ENCODE measurements at regions not wholly inside any gene's neighbourhood (a gene's known extent, or its start where the extent isn't known, plus 50 kb on each side); places are given as distances from the start of the nearest gene placed in this dataset.

- H3K4me1 ChIP-seq (ENCODE audit: control insufficient read depth in 2 of 2, insufficient read depth in 2 of 2, low read length in 1 of 2), result no peaks in the 10 kb centered on the region
- no peak overlapping the region for H3K27ac ChIP-seq (ENCODE audit: low read depth in 2 of 2, low read length in 1 of 2)
- 62% methylated on average over 3 of the region's 3 CpGs for WGBS, 2 donors
- H3K27me3 ChIP-seq (ENCODE audit: control insufficient read depth in 1 of 2, insufficient read depth in 2 of 2, low read length in 2 of 2), result no peaks in the 10 kb centered on the region
- H3K4me3 ChIP-seq (ENCODE audit: low read depth in 1 of 2, low read length in 2 of 2), result no peak overlapping the region
- H3K9me3 ChIP-seq (ENCODE audit: control insufficient read depth in 2 of 2, insufficient read depth in 1 of 2, low read depth in 1 of 2, low read length in 1 of 2), result no peaks in the 10 kb centered on the region
- no peaks in the 10 kb centered on the region for H3K36me3 ChIP-seq (ENCODE audit: control insufficient read depth in 2 of 2, insufficient read depth in 2 of 2, low read length in 1 of 2)
Measured at GRCh38 chr18:72174972-72175649, 369.0 kb downstream of the CBLN2 start.

- 37 to 45% methylated on average over 2 of the region's 2 CpGs for WGBS, 2 donors
- H3K4me3 ChIP-seq (ENCODE audit: low read depth in 1 of 2, low read length in 2 of 2), result no peak overlapping the region
- H3K27ac ChIP-seq (ENCODE audit: low read depth in 2 of 2, low read length in 1 of 2), result no peak overlapping the region
- no peaks in the 10 kb centered on the region for H3K27me3 ChIP-seq (ENCODE audit: control insufficient read depth in 1 of 2, insufficient read depth in 2 of 2, low read length in 2 of 2)
- H3K9me3 ChIP-seq (ENCODE audit: control insufficient read depth in 2 of 2, insufficient read depth in 1 of 2, low read depth in 1 of 2, low read length in 1 of 2), result peaks cover 0 to under 1% of the 10 kb centered on the region in 2 donors
- no peaks in the 10 kb centered on the region for H3K4me1 ChIP-seq (ENCODE audit: control insufficient read depth in 2 of 2, insufficient read depth in 2 of 2, low read length in 1 of 2)
- H3K36me3 ChIP-seq (ENCODE audit: control insufficient read depth in 2 of 2, insufficient read depth in 2 of 2, low read length in 1 of 2), result no peaks in the 10 kb centered on the region
Measured at GRCh38 chr18:72171596-72171995, 372.5 kb downstream of the CBLN2 start.

GRCh38 chr18:72161691-72162090, 382.5 kb downstream of the CBLN2 start:
- 22 to 64% methylated on average over 1 of the region's 1 CpG for WGBS, 2 donors
- H3K9me3 ChIP-seq (ENCODE audit: control insufficient read depth in 2 of 2, insufficient read depth in 1 of 2, low read depth in 1 of 2, low read length in 1 of 2), result peaks cover 0 to 4% of the 10 kb centered on the region in 2 donors
- H3K27ac ChIP-seq (ENCODE audit: low read depth in 2 of 2, low read length in 1 of 2), result no peak overlapping the region
- H3K36me3 ChIP-seq (ENCODE audit: control insufficient read depth in 2 of 2, insufficient read depth in 2 of 2, low read length in 1 of 2), result no peaks in the 10 kb centered on the region
- H3K4me3 ChIP-seq (ENCODE audit: low read depth in 1 of 2, low read length in 2 of 2), result no peak overlapping the region
- H3K27me3 ChIP-seq (ENCODE audit: control insufficient read depth in 1 of 2, insufficient read depth in 2 of 2, low read length in 2 of 2), result no peaks in the 10 kb centered on the region
- H3K4me1 ChIP-seq (ENCODE audit: control insufficient read depth in 2 of 2, insufficient read depth in 2 of 2, low read length in 1 of 2), result no peaks in the 10 kb centered on the region

GRCh38 chr18:72160510-72161445, 383.4 kb downstream of the CBLN2 start:
- 28 to 36% methylated on average over 5 of the region's 5 CpGs for WGBS, 2 donors
- no peaks in the 10 kb centered on the region for H3K4me1 ChIP-seq (ENCODE audit: control insufficient read depth in 2 of 2, insufficient read depth in 2 of 2, low read length in 1 of 2)
- no peak overlapping the region for H3K4me3 ChIP-seq (ENCODE audit: low read depth in 1 of 2, low read length in 2 of 2)
- no peaks in the 10 kb centered on the region for H3K9me3 ChIP-seq (ENCODE audit: control insufficient read depth in 2 of 2, insufficient read depth in 1 of 2, low read depth in 1 of 2, low read length in 1 of 2)
- no peaks in the 10 kb centered on the region for H3K36me3 ChIP-seq (ENCODE audit: control insufficient read depth in 2 of 2, insufficient read depth in 2 of 2, low read length in 1 of 2)
- H3K27me3 ChIP-seq (ENCODE audit: control insufficient read depth in 1 of 2, insufficient read depth in 2 of 2, low read length in 2 of 2), result no peaks in the 10 kb centered on the region
- H3K27ac ChIP-seq (ENCODE audit: low read depth in 2 of 2, low read length in 1 of 2), result no peak overlapping the region

- Histone ChIP-seq H3K36me3 (ENCODE audit: control insufficient read depth in 2 of 2, insufficient read depth in 2 of 2, low read length in 1 of 2) (no peaks in the 10 kb centered on the region), H3K27ac (ENCODE audit: low read depth in 2 of 2, low read length in 1 of 2) (no peak overlapping the region), H3K27me3 (ENCODE audit: control insufficient read depth in 1 of 2, insufficient read depth in 2 of 2, low read length in 2 of 2) (no peaks in the 10 kb centered on the region), H3K4me1 (ENCODE audit: control insufficient read depth in 2 of 2, insufficient read depth in 2 of 2, low read length in 1 of 2) (no peaks in the 10 kb centered on the region), H3K4me3 (ENCODE audit: low read depth in 1 of 2, low read length in 2 of 2) (no peak overlapping the region), H3K9me3 (ENCODE audit: control insufficient read depth in 2 of 2, insufficient read depth in 1 of 2, low read depth in 1 of 2, low read length in 1 of 2) (no peaks in the 10 kb centered on the region)
- WGBS, 2 donors, result 29 to 45% methylated on average over 5 of the region's 5 CpGs
Measured at GRCh38 chr18:72155327-72155726, 388.8 kb downstream of the CBLN2 start.

- WGBS, 2 donors, result 56 to 60% methylated on average over 2 of the region's 2 CpGs
- no peaks in the 10 kb centered on the region for H3K9me3 ChIP-seq (ENCODE audit: control insufficient read depth in 2 of 2, insufficient read depth in 1 of 2, low read depth in 1 of 2, low read length in 1 of 2)
- H3K27me3 ChIP-seq (ENCODE audit: control insufficient read depth in 1 of 2, insufficient read depth in 2 of 2, low read length in 2 of 2), result no peaks in the 10 kb centered on the region
- H3K27ac ChIP-seq (ENCODE audit: low read depth in 2 of 2, low read length in 1 of 2), result no peak overlapping the region
- no peaks in the 10 kb centered on the region for H3K36me3 ChIP-seq (ENCODE audit: control insufficient read depth in 2 of 2, insufficient read depth in 2 of 2, low read length in 1 of 2)
- H3K4me1 ChIP-seq (ENCODE audit: control insufficient read depth in 2 of 2, insufficient read depth in 2 of 2, low read length in 1 of 2), result no peaks in the 10 kb centered on the region
- no peak overlapping the region for H3K4me3 ChIP-seq (ENCODE audit: low read depth in 1 of 2, low read length in 2 of 2)
Measured at GRCh38 chr18:72154926-72155325, 389.2 kb downstream of the CBLN2 start.

GRCh38 chr18:72152935-72153334, 391.2 kb downstream of the CBLN2 start:
- no peaks in the 10 kb centered on the region for H3K4me1 ChIP-seq (ENCODE audit: control insufficient read depth in 2 of 2, insufficient read depth in 2 of 2, low read length in 1 of 2)
- no peak overlapping the region for H3K4me3 ChIP-seq (ENCODE audit: low read depth in 1 of 2, low read length in 2 of 2)
- H3K27ac ChIP-seq (ENCODE audit: low read depth in 2 of 2, low read length in 1 of 2), result no peak overlapping the region
- no peaks in the 10 kb centered on the region for H3K27me3 ChIP-seq (ENCODE audit: control insufficient read depth in 1 of 2, insufficient read depth in 2 of 2, low read length in 2 of 2)
- no peaks in the 10 kb centered on the region for H3K36me3 ChIP-seq (ENCODE audit: control insufficient read depth in 2 of 2, insufficient read depth in 2 of 2, low read length in 1 of 2)
- no peaks in the 10 kb centered on the region for H3K9me3 ChIP-seq (ENCODE audit: control insufficient read depth in 2 of 2, insufficient read depth in 1 of 2, low read depth in 1 of 2, low read length in 1 of 2)
- WGBS, 2 donors, result 85 to 91% methylated on average over 6 of the region's 6 CpGs

GRCh38 chr18:72147830-72148229, 396.3 kb downstream of the CBLN2 start:
- 81 to 85% methylated on average over 3 of the region's 3 CpGs for WGBS, 2 donors
- Histone ChIP-seq H3K27me3 (ENCODE audit: control insufficient read depth in 1 of 2, insufficient read depth in 2 of 2, low read length in 2 of 2) (no peaks in the 10 kb centered on the region), H3K9me3 (ENCODE audit: control insufficient read depth in 2 of 2, insufficient read depth in 1 of 2, low read depth in 1 of 2, low read length in 1 of 2) (no peaks in the 10 kb centered on the region), H3K4me1 (ENCODE audit: control insufficient read depth in 2 of 2, insufficient read depth in 2 of 2, low read length in 1 of 2) (no peaks in the 10 kb centered on the region), H3K36me3 (ENCODE audit: control insufficient read depth in 2 of 2, insufficient read depth in 2 of 2, low read length in 1 of 2) (no peaks in the 10 kb centered on the region), H3K27ac (ENCODE audit: low read depth in 2 of 2, low read length in 1 of 2) (no peak overlapping the region), H3K4me3 (ENCODE audit: low read depth in 1 of 2, low read length in 2 of 2) (no peak overlapping the region)

GRCh38 chr18:72140007-72140406, 404.1 kb downstream of the CBLN2 start:
- Histone ChIP-seq H3K27me3 (ENCODE audit: control insufficient read depth in 1 of 2, insufficient read depth in 2 of 2, low read length in 2 of 2) (no peaks in the 10 kb centered on the region), H3K9me3 (ENCODE audit: control insufficient read depth in 2 of 2, insufficient read depth in 1 of 2, low read depth in 1 of 2, low read length in 1 of 2) (peaks cover 0 to 2% of the 10 kb centered on the region in 2 donors), H3K4me3 (ENCODE audit: low read depth in 1 of 2, low read length in 2 of 2) (no peak overlapping the region), H3K36me3 (ENCODE audit: control insufficient read depth in 2 of 2, insufficient read depth in 2 of 2, low read length in 1 of 2) (no peaks in the 10 kb centered on the region), H3K4me1 (ENCODE audit: control insufficient read depth in 2 of 2, insufficient read depth in 2 of 2, low read length in 1 of 2) (no peaks in the 10 kb centered on the region), H3K27ac (ENCODE audit: low read depth in 2 of 2, low read length in 1 of 2) (no peak overlapping the region)
- 77 to 78% methylated on average over 8 of the region's 8 CpGs for WGBS, 2 donors
